CD8-positive, alpha-beta memory T cell (primary cell): ENCODE measurements at regions not wholly inside any gene's neighbourhood (a gene's known extent, or its start where the extent isn't known, plus 50 kb on each side); places are given as distances from the start of the nearest gene placed in this dataset.

Experiments
- CTCF ChIA-PET: fragments of 350-600 bp; sonication (Branson Sonifier 250); formaldehyde crosslinking; loops from one replicate; lab custom pipeline; 2021; ENCODE audit warnings: antibody characterized with exemption; lab: Charles Lee
- POLR2A ChIA-PET: fragments of 350-600 bp; sonication (Branson Sonifier 250); formaldehyde crosslinking; loops from one replicate; lab custom pipeline; 2021; ENCODE audit warnings: antibody characterized with exemption; lab: Charles Lee
- DNase-seq, 5 donors: peaks; one replicate each; pipeline versions ENCODE4 v3.0.0 to v3.0.0-alpha.2; 2020 to 2022; ENCODE audit warnings: mixed read lengths in 1 of 5
- H3K27ac ChIP-seq: one replicate; pipeline ENCODE4 v1.7.0; 2013; ENCODE audit warnings: low read depth, mild to moderate bottlenecking, low read length, moderate library complexity
- H3K27me3 ChIP-seq: 2 replicates; pipeline ENCODE4 v1.7.0; 2013; ENCODE audit warnings: low read length, mild to moderate bottlenecking; ENCODE audit not compliant: insufficient read depth, poor library complexity, severe bottlenecking
- H3K36me3 ChIP-seq: 2 replicates; pipeline ENCODE4 v1.7.0; 2013; ENCODE audit warnings: mild to moderate bottlenecking, low read length, moderate library complexity; ENCODE audit not compliant: insufficient read depth
- H3K4me1 ChIP-seq: 2 replicates; pipeline ENCODE4 v1.7.0; 2013; ENCODE audit warnings: mild to moderate bottlenecking, low read length, moderate library complexity; ENCODE audit not compliant: insufficient read depth
- H3K4me3 ChIP-seq: 2 replicates; pipeline ENCODE4 v1.7.0; 2013; ENCODE audit warnings: mild to moderate bottlenecking, low read length
- H3K9me3 ChIP-seq: 2 replicates; pipeline ENCODE4 v1.7.0; 2013; ENCODE audit warnings: mild to moderate bottlenecking, low read length
- H3K27ac Mint-ChIP-seq, 8 donors: one replicate each; pipeline ENCODE4 v1.8.0; 2020 to 2021; ENCODE audit warnings: mixed read lengths in 8 of 8, mild to moderate bottlenecking in 6 of 8, inconsistent platforms in 3 of 8, moderate library complexity in 3 of 8
- H3K27me3 Mint-ChIP-seq, 2 donors: one replicate each; pipeline ENCODE4 v1.8.0; 2020 to 2021; ENCODE audit warnings: mixed read lengths in 2 of 2, mild to moderate bottlenecking in 1 of 2, moderate library complexity in 1 of 2
- H3K36me3 Mint-ChIP-seq, 3 donors: one replicate each; pipeline ENCODE4 v1.8.0; 2020 to 2021; ENCODE audit warnings: mixed read lengths in 3 of 3, inconsistent platforms in 1 of 3, mild to moderate bottlenecking in 1 of 3
- H3K4me1 Mint-ChIP-seq, 3 donors: one replicate each; pipeline ENCODE4 v1.8.0; 2020 to 2021; ENCODE audit warnings: mixed read lengths in 3 of 3, inconsistent platforms in 1 of 3, mild to moderate bottlenecking in 1 of 3
- H3K4me3 Mint-ChIP-seq, 7 donors: one replicate each; pipeline ENCODE4 v1.8.0; 2020 to 2021; ENCODE audit warnings: mixed read lengths in 7 of 7, mild to moderate bottlenecking in 6 of 7, moderate library complexity in 4 of 7, inconsistent platforms in 2 of 7
- H3K9me3 Mint-ChIP-seq, 5 donors: one replicate each; pipeline ENCODE4 v1.8.0; 2020 to 2022; ENCODE audit warnings: mixed read lengths in 5 of 5, mild to moderate bottlenecking in 3 of 5, moderate library complexity in 2 of 5, inconsistent platforms in 1 of 5

DNA sequence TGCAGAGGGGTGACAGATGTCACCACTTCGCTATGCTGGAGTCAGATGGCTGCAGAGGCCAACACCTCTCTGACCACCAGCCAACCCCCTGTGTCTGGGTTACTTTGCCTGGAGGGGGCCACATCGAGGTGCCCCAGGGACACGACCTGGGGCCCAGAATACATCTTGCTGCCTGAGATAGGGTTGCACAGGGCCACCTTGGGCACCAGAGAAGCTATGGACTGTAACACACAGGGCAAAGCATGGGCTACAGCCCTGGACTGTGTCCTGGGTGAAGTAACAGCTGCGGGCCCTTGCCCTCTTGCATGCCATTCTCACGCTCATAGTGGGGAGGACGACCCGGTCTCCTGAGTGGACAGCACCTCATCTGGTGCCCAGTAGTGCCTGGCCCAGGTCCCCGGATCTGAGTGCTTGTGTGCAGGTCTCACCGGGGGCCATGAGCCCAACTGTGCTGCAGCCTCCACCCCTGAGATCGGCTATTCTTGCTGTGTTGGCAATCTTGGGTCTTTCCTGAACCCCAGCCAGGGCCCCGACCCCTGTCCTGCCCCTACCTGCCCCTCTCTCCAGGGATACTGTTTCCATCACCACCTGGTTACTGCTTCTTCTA is 115.2 kb upstream of the GDF10 start:
- H3K36me3 Mint-ChIP-seq = no peaks in the 10 kb centered on the region
- peaks cover 1 to 8% (median 6%) of the 10 kb centered on the region in 3 donors for H3K4me1 Mint-ChIP-seq
- Histone ChIP-seq H3K4me3 (no peak overlapping the region), H3K4me1 (no peaks in the 10 kb centered on the region), H3K27me3 (no peaks in the 10 kb centered on the region), H3K9me3 (no peaks in the 10 kb centered on the region), H3K27ac (no peak overlapping the region), H3K36me3 (no peaks in the 10 kb centered on the region)
- no peak for DNase-seq
- peaks cover 0 to 3% of the 10 kb centered on the region in 2 donors for H3K27me3 Mint-ChIP-seq
- H3K9me3 Mint-ChIP-seq = peaks cover 0 to 2% (median 0%) of the 10 kb centered on the region in 5 donors
- no peak overlapping the region for H3K4me3 Mint-ChIP-seq
- no peak overlapping the region for H3K27ac Mint-ChIP-seq
- ChIA-PET POLR2A (no interaction called here), CTCF (no interaction called here)

DNA sequence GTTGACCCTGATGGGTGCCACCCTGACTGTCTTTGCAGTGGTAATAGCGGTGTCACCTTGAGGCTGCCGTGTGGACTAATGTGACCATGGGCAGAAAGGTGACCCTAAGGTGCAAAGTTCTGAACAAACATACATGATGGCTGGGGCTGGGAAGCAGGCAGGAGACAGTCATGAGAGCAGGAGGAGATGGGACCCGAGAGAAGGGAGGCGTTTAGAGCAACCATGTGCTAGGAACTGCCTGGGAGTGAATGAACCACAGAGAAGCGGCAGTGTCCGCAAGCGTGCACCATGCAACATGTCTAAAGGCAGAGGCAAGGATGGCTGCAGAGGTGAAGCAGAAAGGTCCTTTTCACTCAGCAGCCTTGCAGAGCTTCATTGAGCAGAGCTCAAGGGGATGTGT is 113.1 kb upstream of the GDF10 start:
- ChIA-PET CTCF (no interaction called here), POLR2A (no interaction called here)
- H3K9me3 ChIP-seq = no peaks in the 10 kb centered on the region
- Mint-ChIP-seq H3K4me3 (no peak overlapping the region), H3K27ac (no peak overlapping the region), H3K9me3 (peaks cover 0 to 2% (median 0%) of the 10 kb centered on the region in 5 donors), H3K27me3 (peaks cover 0 to 3% of the 10 kb centered on the region in 2 donors), H3K4me1 (peaks cover 1 to 8% (median 6%) of the 10 kb centered on the region in 3 donors), H3K36me3 (no peaks in the 10 kb centered on the region)
- H3K4me3 ChIP-seq = no peak overlapping the region
- H3K27ac ChIP-seq = no peak overlapping the region
- DNase-seq = no peak
- H3K36me3 ChIP-seq = no peaks in the 10 kb centered on the region
- H3K4me1 ChIP-seq = no peaks in the 10 kb centered on the region
- no peaks in the 10 kb centered on the region for H3K27me3 ChIP-seq

DNA sequence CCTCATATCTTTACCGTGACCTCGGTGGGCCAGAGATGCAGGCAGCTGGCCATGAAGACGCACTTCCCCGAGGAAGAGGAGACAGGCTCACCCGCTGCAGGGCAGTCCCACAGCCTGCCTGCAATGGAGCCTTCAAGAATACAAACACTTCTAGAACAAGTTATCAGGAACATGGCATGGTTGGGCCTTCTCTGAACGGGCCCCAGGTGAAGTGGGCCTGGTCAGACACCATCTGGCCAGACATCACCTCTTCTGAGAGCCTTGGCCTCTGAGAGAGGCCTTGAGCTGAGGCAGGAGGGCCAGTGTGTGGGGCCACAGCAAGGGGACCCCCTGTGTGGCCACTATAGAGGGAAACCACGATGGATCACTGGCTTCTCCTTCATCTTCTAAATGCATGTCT is 112.4 kb upstream of the GDF10 start:
- H3K4me3 ChIP-seq = no peak overlapping the region
- no peaks in the 10 kb centered on the region for H3K27me3 ChIP-seq
- Mint-ChIP-seq H3K9me3 (peaks cover 0 to 2% (median 0%) of the 10 kb centered on the region in 5 donors), H3K4me1 (peaks cover 1 to 8% (median 6%) of the 10 kb centered on the region in 3 donors), H3K4me3 (no peak overlapping the region), H3K27me3 (peaks cover 0 to 3% of the 10 kb centered on the region in 2 donors), H3K36me3 (no peaks in the 10 kb centered on the region), H3K27ac (no peak overlapping the region)
- no peak for DNase-seq
- POLR2A ChIA-PET = no interaction called here
- no peak overlapping the region for H3K27ac ChIP-seq
- CTCF ChIA-PET = no interaction called here
- no peaks in the 10 kb centered on the region for H3K4me1 ChIP-seq
- H3K36me3 ChIP-seq = no peaks in the 10 kb centered on the region
- H3K9me3 ChIP-seq = no peaks in the 10 kb centered on the region

DNA sequence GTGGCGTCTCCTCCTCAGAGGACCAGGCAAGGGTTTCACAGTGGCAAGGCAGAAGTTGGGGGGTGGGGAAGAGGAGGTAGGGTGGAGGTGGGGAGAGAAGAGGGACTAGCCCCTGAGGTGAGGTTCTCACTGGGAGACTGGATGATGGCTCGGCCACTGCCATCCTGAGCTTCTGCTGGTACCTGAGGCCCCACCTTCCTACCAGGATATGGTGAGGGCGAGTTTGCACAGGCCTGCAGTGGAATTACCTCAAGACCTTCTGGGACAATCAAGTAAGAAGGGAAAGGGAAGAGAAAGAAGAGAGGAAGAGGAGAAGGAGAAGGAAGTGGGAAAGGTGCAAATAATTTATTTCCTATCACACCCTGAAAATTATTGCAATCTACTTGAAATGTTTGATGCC is 111.8 kb upstream of the GDF10 start:
- H3K36me3 Mint-ChIP-seq = no peaks in the 10 kb centered on the region

DNA sequence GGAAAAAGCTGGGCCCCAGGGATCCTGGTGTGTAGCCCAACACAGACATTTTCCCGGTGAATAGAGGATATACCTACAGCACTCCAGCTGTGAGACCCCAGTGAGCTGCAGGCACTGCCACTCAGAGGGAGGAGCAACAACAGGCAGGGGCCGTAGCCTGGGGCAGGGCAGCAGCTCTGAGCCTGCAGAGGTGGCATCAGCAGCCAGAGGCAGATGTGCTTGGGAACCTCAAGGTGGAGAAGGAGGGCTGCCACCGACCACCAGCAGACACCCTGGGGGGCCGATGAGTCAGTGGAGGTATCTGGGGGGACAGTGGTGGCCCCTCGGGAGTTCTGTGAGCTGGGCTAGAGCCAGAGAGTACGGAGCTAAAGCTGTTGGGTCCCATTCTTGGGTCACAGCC is 110.2 kb upstream of the GDF10 start:
- H3K27ac Mint-ChIP-seq = no peak overlapping the region
- ChIA-PET CTCF (no interaction called here), POLR2A (no interaction called here)

More for the DNA sequence above, 111.8 kb upstream of the GDF10 start:
- H3K27me3 Mint-ChIP-seq = peaks cover 0 to 3% of the 10 kb centered on the region in 2 donors
- H3K9me3 Mint-ChIP-seq = peaks cover 0 to 2% (median 0%) of the 10 kb centered on the region in 5 donors
- ChIA-PET POLR2A (no interaction called here), CTCF (no interaction called here)
- H3K27me3 ChIP-seq = no peaks in the 10 kb centered on the region
- H3K27ac ChIP-seq = no peak overlapping the region
- H3K4me3 Mint-ChIP-seq = no peak overlapping the region
- peak overlapping the region in 1 of 8 donors; percentile 60 for H3K27ac Mint-ChIP-seq
- no peaks in the 10 kb centered on the region for H3K9me3 ChIP-seq
- H3K4me3 ChIP-seq = no peak overlapping the region
- H3K4me1 Mint-ChIP-seq = peaks cover 1 to 8% (median 6%) of the 10 kb centered on the region in 3 donors
- no peaks in the 10 kb centered on the region for H3K36me3 ChIP-seq
- DNase-seq = no peak
- no peaks in the 10 kb centered on the region for H3K4me1 ChIP-seq

DNA sequence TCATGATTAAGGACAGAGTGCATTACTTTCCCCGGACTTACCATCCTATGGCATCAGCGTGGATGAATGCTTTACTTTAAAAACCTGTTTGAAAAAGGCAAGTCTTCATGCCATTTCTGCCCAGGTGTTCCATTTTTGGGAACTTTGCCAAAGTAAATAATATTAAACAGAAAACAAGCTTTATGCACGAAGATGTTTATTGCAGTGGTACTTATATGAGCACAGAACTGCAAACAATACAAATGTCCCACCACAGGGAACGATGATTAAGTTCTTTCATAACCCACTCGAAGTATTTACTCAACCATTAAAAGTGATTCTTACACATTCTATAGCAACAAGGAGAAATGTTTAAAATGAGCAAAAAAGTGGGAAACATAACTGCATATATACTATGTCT is 109.7 kb upstream of the GDF10 start:
- Mint-ChIP-seq H3K27ac (no peak overlapping the region), H3K9me3 (peaks cover 0 to under 1% (median 0%) of the 10 kb centered on the region in 5 donors), H3K4me3 (no peak overlapping the region), H3K36me3 (no peaks in the 10 kb centered on the region), H3K27me3 (peaks cover 0 to 3% of the 10 kb centered on the region in 2 donors), H3K4me1 (peaks cover under 1 to 11% (median 9%) of the 10 kb centered on the region in 3 donors)
- no peaks in the 10 kb centered on the region for H3K4me1 ChIP-seq
- CTCF ChIA-PET = no interaction called here
- no peaks in the 10 kb centered on the region for H3K36me3 ChIP-seq
- H3K9me3 ChIP-seq = no peaks in the 10 kb centered on the region
- POLR2A ChIA-PET = no interaction called here
- no peak overlapping the region for H3K27ac ChIP-seq
- no peaks in the 10 kb centered on the region for H3K27me3 ChIP-seq
- no peak for DNase-seq
- H3K4me3 ChIP-seq = no peak overlapping the region

More for the DNA sequence above, 110.2 kb upstream of the GDF10 start:
- Mint-ChIP-seq H3K36me3 (no peaks in the 10 kb centered on the region), H3K4me1 (peaks cover 1 to 8% (median 6%) of the 10 kb centered on the region in 3 donors), H3K4me3 (no peak overlapping the region), H3K27me3 (peaks cover 0 to 3% of the 10 kb centered on the region in 2 donors), H3K9me3 (peaks cover 0 to 2% (median 0%) of the 10 kb centered on the region in 5 donors)
- H3K9me3 ChIP-seq = no peaks in the 10 kb centered on the region
- no peak for DNase-seq
- no peaks in the 10 kb centered on the region for H3K4me1 ChIP-seq
- no peak overlapping the region for H3K27ac ChIP-seq
- no peaks in the 10 kb centered on the region for H3K36me3 ChIP-seq
- H3K4me3 ChIP-seq = no peak overlapping the region
- no peaks in the 10 kb centered on the region for H3K27me3 ChIP-seq

DNA sequence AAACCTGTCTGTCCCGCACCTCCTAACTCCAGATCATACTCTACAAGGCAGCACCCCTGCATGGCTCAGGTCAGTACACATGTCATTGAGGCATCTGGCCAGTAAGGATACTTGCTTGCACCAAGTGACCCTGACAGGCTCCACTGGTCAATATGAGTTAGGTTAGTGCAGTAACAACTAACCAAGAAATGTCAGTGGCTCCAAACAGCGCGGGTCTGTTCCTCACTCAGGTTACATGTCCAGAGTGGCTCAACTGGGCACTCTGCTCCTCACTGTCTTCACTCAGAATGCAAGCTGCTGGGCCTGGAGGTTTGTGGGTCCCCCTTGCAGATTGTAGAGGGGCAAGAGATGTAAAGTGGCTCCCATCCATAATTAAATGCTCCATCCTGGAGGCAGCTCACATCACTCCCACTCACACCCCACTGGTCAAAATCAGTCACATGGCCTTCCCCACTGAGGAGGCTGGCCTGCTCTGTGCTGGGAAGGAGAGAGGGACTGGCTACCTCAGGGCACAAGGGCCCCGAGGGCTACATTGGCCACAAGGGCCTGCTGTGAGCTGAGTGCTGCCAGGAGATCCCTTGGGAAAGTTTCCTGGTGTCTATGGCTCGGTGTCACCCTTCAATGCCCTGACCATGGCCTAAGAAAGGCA is 109.1 kb upstream of the GDF10 start:
- H3K36me3 ChIP-seq = no peaks in the 10 kb centered on the region
- no peaks in the 10 kb centered on the region for H3K36me3 Mint-ChIP-seq
- DNase-seq = no peak
- CTCF ChIA-PET = no interaction called here
- H3K27ac Mint-ChIP-seq = no peak overlapping the region
- H3K4me3 ChIP-seq = no peak overlapping the region
- H3K27ac ChIP-seq = no peak overlapping the region
- H3K4me1 ChIP-seq = no peaks in the 10 kb centered on the region
- peaks cover 0 to 15% (median 13%) of the 10 kb centered on the region in 3 donors for H3K4me1 Mint-ChIP-seq
- no peaks in the 10 kb centered on the region for H3K9me3 ChIP-seq
- H3K9me3 Mint-ChIP-seq = no peaks in the 10 kb centered on the region
- H3K27me3 ChIP-seq = no peaks in the 10 kb centered on the region
- H3K4me3 Mint-ChIP-seq = no peak overlapping the region
- POLR2A ChIA-PET = no interaction called here
- peaks cover 0 to 3% of the 10 kb centered on the region in 2 donors for H3K27me3 Mint-ChIP-seq

DNA sequence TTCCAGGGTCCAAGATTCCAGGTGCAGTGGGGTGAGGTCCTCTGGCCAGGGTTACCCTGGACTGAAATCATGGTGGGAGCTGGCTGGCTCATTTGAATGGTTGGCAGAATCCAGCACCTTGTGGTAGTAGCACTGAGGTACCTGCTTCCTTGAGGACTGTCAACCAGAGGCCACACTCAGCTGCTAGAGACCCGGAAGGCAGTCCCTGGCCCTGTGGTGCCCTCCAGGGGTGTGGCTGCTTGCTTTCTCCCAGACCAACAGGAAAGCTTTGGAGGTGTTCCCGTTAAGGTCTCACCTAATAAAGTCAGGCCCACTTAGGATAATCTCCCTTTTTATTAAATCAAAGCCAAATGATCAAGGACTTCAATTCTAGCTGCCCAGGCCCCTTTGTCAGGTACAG is 107.7 kb upstream of the GDF10 start:
- no peaks in the 10 kb centered on the region for H3K9me3 Mint-ChIP-seq

More for the DNA sequence above, 107.7 kb upstream of the GDF10 start:
- DNase-seq = no peak
- H3K4me1 ChIP-seq = no peaks in the 10 kb centered on the region
- no peak overlapping the region for H3K4me3 ChIP-seq
- CTCF ChIA-PET = no interaction called here
- H3K4me3 Mint-ChIP-seq = no peak overlapping the region
- no peaks in the 10 kb centered on the region for H3K36me3 ChIP-seq
- H3K36me3 Mint-ChIP-seq = no peaks in the 10 kb centered on the region
- H3K27me3 ChIP-seq = no peaks in the 10 kb centered on the region
- peaks cover 0 to 15% (median 13%) of the 10 kb centered on the region in 3 donors for H3K4me1 Mint-ChIP-seq
- H3K27me3 Mint-ChIP-seq = peaks cover 0 to 5% of the 10 kb centered on the region in 2 donors
- H3K27ac ChIP-seq = no peak overlapping the region
- POLR2A ChIA-PET = no interaction called here
- no peak overlapping the region for H3K27ac Mint-ChIP-seq
- H3K9me3 ChIP-seq = no peaks in the 10 kb centered on the region
